ENCODE measurements at regions not wholly inside any gene's neighbourhood (a gene's known extent, or its start where the extent isn't known, plus 50 kb on each side); places are given as distances from the start of the nearest gene placed in this dataset.

GRCh38 chr4:4695497-4695896 lies 153.6 kb upstream of the STX18 start:
- no peak overlapping the region for H3K4me3 Mint-ChIP-seq
- Histone ChIP-seq H3K27ac (ENCODE audit: low read length) (no peak overlapping the region), H3K4me3 (ENCODE audit: control insufficient read depth in 1 of 2, extremely low read depth in 1 of 2, low read length in 1 of 2) (no peak overlapping the region), H3K27me3 (replicated peaks in 1 of 2; ENCODE audit: control insufficient read depth in 2 of 2, extremely low read depth in 1 of 2, insufficient read depth in 2 of 2, low read length in 1 of 2) (no peaks in the 10 kb centered on the region), H3K4me1 (ENCODE audit: control insufficient read depth in 1 of 2, extremely low read depth in 1 of 2, insufficient read depth in 2 of 2, low read length in 2 of 2) (no peaks in the 10 kb centered on the region), H3K9me3 (no peaks in the 10 kb centered on the region), H3K36me3 (ENCODE audit: control insufficient read depth in 2 of 2, extremely low read depth in 1 of 2, insufficient read depth in 1 of 2, low read length in 1 of 2) (no peaks in the 10 kb centered on the region)
- H3K36me3 Mint-ChIP-seq, result peaks cover 29% of the 10 kb centered on the region
- CTCF ChIA-PET, result no interaction called here
- WGBS (ENCODE audit: insufficient coverage), result no CpG with 5 or more reads among the region's 1 CpG
- H3K27me3 Mint-ChIP-seq, result no peaks in the 10 kb centered on the region
- peaks cover 0 to 5% (median 4%) of the 10 kb centered on the region in 3 donors for H3K9me3 Mint-ChIP-seq
- no peaks in the 10 kb centered on the region for H3K4me1 Mint-ChIP-seq
- H3K27ac Mint-ChIP-seq, result no peak overlapping the region
- POLR2A ChIA-PET, result no interaction called here
- no peak for ATAC-seq (replicated peaks in 1 of 4)
- DNase-seq, result no peak

GRCh38 chr4:4694827-4695226 lies 153.0 kb upstream of the STX18 start:
- no peak overlapping the region for H3K4me3 ChIP-seq (ENCODE audit: control insufficient read depth in 1 of 2, extremely low read depth in 1 of 2, low read length in 1 of 2)
- ChIA-PET POLR2A (no interaction called here), CTCF (no interaction called here)
- no peaks in the 10 kb centered on the region for H3K36me3 ChIP-seq (ENCODE audit: control insufficient read depth in 2 of 2, extremely low read depth in 1 of 2, insufficient read depth in 1 of 2, low read length in 1 of 2)
- no peaks in the 10 kb centered on the region for H3K9me3 ChIP-seq
- DNase-seq, result no peak
- ATAC-seq (replicated peaks in 1 of 4), result no peak
- Mint-ChIP-seq H3K36me3 (peaks cover 34% of the 10 kb centered on the region), H3K27me3 (no peaks in the 10 kb centered on the region), H3K4me1 (no peaks in the 10 kb centered on the region), H3K4me3 (no peak overlapping the region), H3K9me3 (peaks cover 0 to 10% (median 4%) of the 10 kb centered on the region in 3 donors), H3K27ac (no peak overlapping the region)
- no peak overlapping the region for H3K27ac ChIP-seq (ENCODE audit: low read length)
- no peaks in the 10 kb centered on the region for H3K4me1 ChIP-seq (ENCODE audit: control insufficient read depth in 1 of 2, extremely low read depth in 1 of 2, insufficient read depth in 2 of 2, low read length in 2 of 2)
- H3K27me3 ChIP-seq (replicated peaks in 1 of 2; ENCODE audit: control insufficient read depth in 2 of 2, extremely low read depth in 1 of 2, insufficient read depth in 2 of 2, low read length in 1 of 2), result no peaks in the 10 kb centered on the region

- 100% methylated on average over 5 of the region's 5 CpGs for WGBS (ENCODE audit: insufficient coverage)
- no peaks in the 10 kb centered on the region for H3K4me1 Mint-ChIP-seq
- peaks cover 0 to 10% (median 4%) of the 10 kb centered on the region in 3 donors for H3K9me3 Mint-ChIP-seq
- Histone ChIP-seq H3K36me3 (ENCODE audit: control insufficient read depth in 2 of 2, extremely low read depth in 1 of 2, insufficient read depth in 1 of 2, low read length in 1 of 2) (no peaks in the 10 kb centered on the region), H3K9me3 (no peaks in the 10 kb centered on the region), H3K27ac (ENCODE audit: low read length) (no peak overlapping the region), H3K4me1 (ENCODE audit: control insufficient read depth in 1 of 2, extremely low read depth in 1 of 2, insufficient read depth in 2 of 2, low read length in 2 of 2) (no peaks in the 10 kb centered on the region), H3K27me3 (replicated peaks in 1 of 2; ENCODE audit: control insufficient read depth in 2 of 2, extremely low read depth in 1 of 2, insufficient read depth in 2 of 2, low read length in 1 of 2) (no peaks in the 10 kb centered on the region), H3K4me3 (ENCODE audit: control insufficient read depth in 1 of 2, extremely low read depth in 1 of 2, low read length in 1 of 2) (no peak overlapping the region)
- DNase-seq (no peak), ATAC-seq (replicated peaks in 1 of 4) (no peak)
- no peak overlapping the region for H3K4me3 Mint-ChIP-seq
- no peaks in the 10 kb centered on the region for H3K27me3 Mint-ChIP-seq
- no peak overlapping the region for H3K27ac Mint-ChIP-seq
- H3K36me3 Mint-ChIP-seq, result peaks cover 34% of the 10 kb centered on the region
- CTCF ChIA-PET, result no interaction called here
- POLR2A ChIA-PET, result no interaction called here
These were observed 152.5 kb upstream of the STX18 start for GRCh38 chr4:4694296-4694772.

DNA sequence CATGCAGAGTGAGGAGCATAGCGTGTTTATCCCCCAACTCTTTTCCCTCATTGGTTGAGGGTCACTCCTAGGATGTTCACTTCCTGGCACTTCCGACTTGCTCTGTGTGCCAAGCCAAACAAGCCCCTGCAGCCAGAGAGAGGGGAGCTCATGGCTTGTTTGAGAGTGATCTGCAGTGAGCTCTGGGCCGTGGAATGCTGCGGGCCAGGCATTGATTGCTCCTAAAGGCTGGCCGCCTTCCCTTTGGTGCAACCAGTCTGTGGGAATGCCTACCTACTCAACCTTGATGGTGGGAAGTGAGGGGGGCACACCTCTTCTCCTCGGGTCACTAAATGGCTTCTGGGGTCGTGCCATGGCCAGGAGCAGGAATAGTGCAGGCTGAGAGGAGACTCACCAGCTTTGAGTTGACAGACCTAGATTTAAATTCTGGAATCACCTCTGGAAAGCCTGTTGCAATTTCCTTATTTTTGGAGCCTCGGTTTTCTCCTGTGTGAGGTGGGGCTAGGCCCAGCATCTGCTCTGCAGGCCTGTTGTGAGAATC lies 152.0 kb upstream of the STX18 start:
- H3K27ac ChIP-seq (ENCODE audit: low read length), result no peak overlapping the region
- POLR2A ChIA-PET, result no interaction called here
- no peak overlapping the region for H3K4me3 ChIP-seq (ENCODE audit: control insufficient read depth in 1 of 2, extremely low read depth in 1 of 2, low read length in 1 of 2)
- Mint-ChIP-seq H3K27ac (no peak overlapping the region), H3K27me3 (no peaks in the 10 kb centered on the region), H3K4me1 (no peaks in the 10 kb centered on the region), H3K36me3 (peaks cover 36% of the 10 kb centered on the region), H3K9me3 (peaks cover 0 to 10% (median 4%) of the 10 kb centered on the region in 3 donors), H3K4me3 (no peak overlapping the region)
- H3K27me3 ChIP-seq (replicated peaks in 1 of 2; ENCODE audit: control insufficient read depth in 2 of 2, extremely low read depth in 1 of 2, insufficient read depth in 2 of 2, low read length in 1 of 2), result no peaks in the 10 kb centered on the region
- ATAC-seq (replicated peaks in 1 of 4), result no peak
- H3K4me1 ChIP-seq (ENCODE audit: control insufficient read depth in 1 of 2, extremely low read depth in 1 of 2, insufficient read depth in 2 of 2, low read length in 2 of 2), result no peaks in the 10 kb centered on the region
- WGBS (ENCODE audit: insufficient coverage), result 91% methylated on average over 7 of the region's 8 CpGs
- DNase-seq, result no peak
- CTCF ChIA-PET, result no interaction called here
- no peaks in the 10 kb centered on the region for H3K9me3 ChIP-seq
- H3K36me3 ChIP-seq (ENCODE audit: control insufficient read depth in 2 of 2, extremely low read depth in 1 of 2, insufficient read depth in 1 of 2, low read length in 1 of 2), result no peaks in the 10 kb centered on the region

DNA sequence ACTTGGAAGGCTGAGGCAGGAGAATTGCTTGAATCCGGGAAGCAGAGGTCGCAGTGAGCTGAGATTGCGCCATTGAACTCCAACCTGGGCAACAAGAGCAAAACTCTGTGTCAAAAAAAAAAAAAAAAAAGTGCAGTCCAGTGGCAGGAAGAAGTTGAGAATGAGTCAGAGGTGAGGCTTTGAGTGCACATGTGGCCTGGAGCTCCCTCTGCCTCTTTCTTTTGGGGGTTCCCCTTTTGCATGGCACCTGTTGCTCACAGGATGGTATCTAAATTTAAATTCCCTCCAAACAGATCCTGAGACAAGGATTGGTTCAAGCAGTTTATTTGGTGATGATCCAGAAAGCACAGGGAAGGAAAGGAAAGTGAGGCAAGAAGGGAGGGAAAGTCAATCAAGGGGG lies 151.4 kb upstream of the STX18 start:
- Mint-ChIP-seq H3K27me3 (no peaks in the 10 kb centered on the region), H3K4me1 (no peaks in the 10 kb centered on the region), H3K36me3 (peaks cover 37% of the 10 kb centered on the region), H3K4me3 (no peak overlapping the region), H3K27ac (no peak overlapping the region), H3K9me3 (peaks cover 0 to 10% (median 4%) of the 10 kb centered on the region in 3 donors)
- H3K4me1 ChIP-seq (ENCODE audit: control insufficient read depth in 1 of 2, extremely low read depth in 1 of 2, insufficient read depth in 2 of 2, low read length in 2 of 2), result no peaks in the 10 kb centered on the region
- H3K27ac ChIP-seq (ENCODE audit: low read length), result no peak overlapping the region
- H3K27me3 ChIP-seq (replicated peaks in 1 of 2; ENCODE audit: control insufficient read depth in 2 of 2, extremely low read depth in 1 of 2, insufficient read depth in 2 of 2, low read length in 1 of 2), result no peaks in the 10 kb centered on the region
- POLR2A ChIA-PET, result no interaction called here
- CTCF ChIA-PET, result no interaction called here
- no peak for DNase-seq
- H3K36me3 ChIP-seq (ENCODE audit: control insufficient read depth in 2 of 2, extremely low read depth in 1 of 2, insufficient read depth in 1 of 2, low read length in 1 of 2), result no peaks in the 10 kb centered on the region
- 80% methylated on average over 3 of the region's 3 CpGs for WGBS (ENCODE audit: insufficient coverage)
- H3K4me3 ChIP-seq (ENCODE audit: control insufficient read depth in 1 of 2, extremely low read depth in 1 of 2, low read length in 1 of 2), result no peak overlapping the region
- H3K9me3 ChIP-seq, result no peaks in the 10 kb centered on the region
- no peak for ATAC-seq (replicated peaks in 1 of 4)

DNA sequence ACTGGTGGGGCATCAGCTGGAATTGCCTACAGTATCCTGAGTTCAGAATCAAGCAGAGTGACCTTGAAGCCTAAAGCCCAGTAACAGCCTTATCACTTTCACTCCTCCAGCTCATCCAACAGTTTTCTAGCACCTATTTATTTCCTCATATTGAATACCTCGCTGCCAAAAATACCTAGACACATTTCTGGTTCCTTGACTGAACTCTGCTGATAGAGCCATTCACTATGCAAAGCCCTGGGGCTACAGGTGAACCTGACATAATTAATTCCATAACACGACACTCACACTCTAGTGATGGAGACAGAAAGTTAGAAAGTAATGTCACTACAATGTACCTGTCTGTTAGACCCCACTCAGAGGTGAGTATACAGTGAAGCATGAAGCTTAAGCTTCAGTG lies 149.0 kb upstream of the STX18 start:
- ATAC-seq (replicated peaks in 1 of 4), result no peak
- H3K36me3 Mint-ChIP-seq, result peaks cover 37% of the 10 kb centered on the region

More for the DNA sequence above, 149.0 kb upstream of the STX18 start:
- no peak for DNase-seq
- H3K9me3 Mint-ChIP-seq, result peaks cover 0 to 10% (median 4%) of the 10 kb centered on the region in 3 donors
- Histone ChIP-seq H3K4me1 (ENCODE audit: control insufficient read depth in 1 of 2, extremely low read depth in 1 of 2, insufficient read depth in 2 of 2, low read length in 2 of 2) (no peaks in the 10 kb centered on the region), H3K9me3 (no peaks in the 10 kb centered on the region), H3K27ac (ENCODE audit: low read length) (no peak overlapping the region), H3K27me3 (replicated peaks in 1 of 2; ENCODE audit: control insufficient read depth in 2 of 2, extremely low read depth in 1 of 2, insufficient read depth in 2 of 2, low read length in 1 of 2) (no peaks in the 10 kb centered on the region), H3K4me3 (ENCODE audit: control insufficient read depth in 1 of 2, extremely low read depth in 1 of 2, low read length in 1 of 2) (no peak overlapping the region), H3K36me3 (ENCODE audit: control insufficient read depth in 2 of 2, extremely low read depth in 1 of 2, insufficient read depth in 1 of 2, low read length in 1 of 2) (no peaks in the 10 kb centered on the region)
- no peak overlapping the region for H3K4me3 Mint-ChIP-seq
- ChIA-PET POLR2A (no interaction called here), CTCF (no interaction called here)
- no peak overlapping the region for H3K27ac Mint-ChIP-seq
- H3K4me1 Mint-ChIP-seq, result no peaks in the 10 kb centered on the region
- H3K27me3 Mint-ChIP-seq, result no peaks in the 10 kb centered on the region
- WGBS (ENCODE audit: insufficient coverage), result 100% methylated on average over 1 of the region's 2 CpGs
